Transverse colon (tissue), 3 donors: ENCODE measurements at regions not wholly inside any gene's neighbourhood (a gene's known extent, or its start where the extent isn't known, plus 50 kb on each side); places are given as distances from the start of the nearest gene placed in this dataset.

Experiments used
- EP300 ChIP-seq: sonication (generic); formaldehyde crosslinking; IDR thresholded peaks from one replicate; pipeline ENCODE4 v1.6.1; 2017; ENCODE audit warnings: antibody characterized with exemption, low read depth
- POLR2A ChIP-seq: fragments of 450-650 bp; IDR thresholded peaks from one replicate; pipeline ENCODE4 v1.6.1; 2016; ENCODE audit warnings: antibody characterized with exemption, mild to moderate bottlenecking, moderate library complexity
- TF ChIP-seq, protein P1 (sequence below), 5 experiments: fragments of 200-600 bp in 3 of 5; fragments of 450-650 bp in 2 of 5; sonication (generic) in 3 of 5; IDR thresholded peaks; 1 replicate in 2 of 5; 2 replicates in 3 of 5; pipeline ENCODE4 v1.5.1; 2016 to 2017; ENCODE audit warnings: antibody characterized with exemption in 5 of 5, inconsistent platforms in 3 of 5, mild to moderate bottlenecking in 2 of 5, moderate library complexity in 1 of 5

DNA sequence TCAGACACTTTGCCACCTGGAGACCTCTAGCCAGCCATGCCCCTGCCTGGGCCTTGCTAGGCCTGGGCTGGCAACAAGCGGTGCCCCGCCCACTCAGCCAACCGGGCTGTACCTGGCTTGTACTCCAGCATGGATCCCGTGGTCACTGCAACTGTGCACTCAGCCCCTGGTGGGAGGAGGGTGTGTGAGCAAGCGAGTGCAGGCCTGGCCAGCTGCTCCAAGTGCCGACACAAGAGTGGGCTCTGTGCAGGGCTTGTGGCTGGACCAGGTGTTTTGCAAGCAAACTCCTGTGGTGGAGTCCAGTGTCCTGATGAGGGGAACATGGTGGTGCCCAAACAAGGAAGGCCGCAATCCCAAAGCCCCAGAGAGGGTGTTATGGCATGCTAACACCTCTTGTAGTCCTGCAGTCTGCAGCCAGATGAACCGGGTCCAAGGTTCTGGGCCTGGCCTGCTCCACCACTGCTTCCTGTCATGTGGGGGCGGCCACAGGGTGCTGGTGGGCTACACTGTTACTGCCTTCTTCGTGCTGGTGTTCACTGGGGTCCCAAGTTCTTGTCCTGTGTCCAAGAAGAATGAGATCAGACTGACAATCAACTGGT is 60.1 kb upstream of the CD28 start:
- TF ChIP-seq, protein P1, sequence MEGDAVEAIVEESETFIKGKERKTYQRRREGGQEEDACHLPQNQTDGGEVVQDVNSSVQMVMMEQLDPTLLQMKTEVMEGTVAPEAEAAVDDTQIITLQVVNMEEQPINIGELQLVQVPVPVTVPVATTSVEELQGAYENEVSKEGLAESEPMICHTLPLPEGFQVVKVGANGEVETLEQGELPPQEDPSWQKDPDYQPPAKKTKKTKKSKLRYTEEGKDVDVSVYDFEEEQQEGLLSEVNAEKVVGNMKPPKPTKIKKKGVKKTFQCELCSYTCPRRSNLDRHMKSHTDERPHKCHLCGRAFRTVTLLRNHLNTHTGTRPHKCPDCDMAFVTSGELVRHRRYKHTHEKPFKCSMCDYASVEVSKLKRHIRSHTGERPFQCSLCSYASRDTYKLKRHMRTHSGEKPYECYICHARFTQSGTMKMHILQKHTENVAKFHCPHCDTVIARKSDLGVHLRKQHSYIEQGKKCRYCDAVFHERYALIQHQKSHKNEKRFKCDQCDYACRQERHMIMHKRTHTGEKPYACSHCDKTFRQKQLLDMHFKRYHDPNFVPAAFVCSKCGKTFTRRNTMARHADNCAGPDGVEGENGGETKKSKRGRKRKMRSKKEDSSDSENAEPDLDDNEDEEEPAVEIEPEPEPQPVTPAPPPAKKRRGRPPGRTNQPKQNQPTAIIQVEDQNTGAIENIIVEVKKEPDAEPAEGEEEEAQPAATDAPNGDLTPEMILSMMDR (IDR thresholded peaks at IDR 0.05) = no peak
- TF ChIP-seq POLR2A (no peak), EP300 (no peak)
